Activated CD8-positive, alpha-beta T cell treated with anti-CD3 and anti-CD28 coated beads for 36 hours (primary cell): ENCODE measurements at regions not wholly inside any gene's neighbourhood (a gene's known extent, or its start where the extent isn't known, plus 50 kb on each side); places are given as distances from the start of the nearest gene placed in this dataset.
A peak's percentile ranks its signal among the peaks of the same experiment; 100 is the strongest.

Experiments
- ATAC-seq: fragments of 200-7000 bp; cut with Tn5 transposase; one replicate; pipeline ENCODE4 v1.10.0; 2021; ENCODE audit warnings: mild to moderate bottlenecking, moderate library complexity
- CTCF ChIA-PET: fragments of 350-600 bp; sonication (Branson Sonifier 250); formaldehyde crosslinking; loops from one replicate; lab custom pipeline; 2021; ENCODE audit warnings: antibody characterized with exemption; lab: Charles Lee
- POLR2A ChIA-PET: fragments of 350-600 bp; sonication (Branson Sonifier 250); formaldehyde crosslinking; loops from one replicate; lab custom pipeline; 2021; ENCODE audit warnings: antibody characterized with exemption; lab: Charles Lee
- DNase-seq: peaks from one replicate; pipeline ENCODE4 v3.0.0-alpha.2; 2020
- H3K27ac Mint-ChIP-seq: one replicate; pipeline ENCODE4 v1.8.0; 2021; ENCODE audit warnings: mild to moderate bottlenecking, mixed read lengths
- H3K27me3 Mint-ChIP-seq: one replicate; pipeline ENCODE4 v1.8.0; 2021; ENCODE audit warnings: mixed read lengths
- H3K36me3 Mint-ChIP-seq: one replicate; pipeline ENCODE4 v1.8.0; 2021; ENCODE audit warnings: low read depth, mixed read lengths
- H3K4me1 Mint-ChIP-seq: one replicate; pipeline ENCODE4 v1.8.0; 2021; ENCODE audit warnings: low read depth, mixed read lengths
- H3K4me3 Mint-ChIP-seq: one replicate; pipeline ENCODE4 v1.8.0; 2021; ENCODE audit warnings: mild to moderate bottlenecking, moderate library complexity, mixed read lengths
- H3K9me3 Mint-ChIP-seq: one replicate; pipeline ENCODE4 v1.8.0; 2021; ENCODE audit warnings: mixed read lengths
- CTCF ChIP-seq: fragments of 200-600 bp; IDR thresholded peaks from one replicate; pipeline ENCODE4 v1.8.0; 2022; ENCODE audit warnings: antibody characterized with exemption, mild to moderate bottlenecking
- intact Hi-C: fragments of 100-400 bp; cut with micrococcal nuclease; formaldehyde crosslinking; loops from one replicate; pipeline ENCODE4 v1.10.0; 2022

- Mint-ChIP-seq H3K36me3 (no peaks in the 10 kb centered on the region), H3K4me3 (no peak overlapping the region), H3K4me1 (peaks cover 40% of the 10 kb centered on the region), H3K27ac (no peak overlapping the region), H3K9me3 (no peaks in the 10 kb centered on the region), H3K27me3 (peaks cover 25% of the 10 kb centered on the region)
- DNase-seq (peak; percentile 12), ATAC-seq (no peak)
- CTCF ChIA-PET, result interaction anchor here (1.0 kb wide), 1 partner anchor 329 kb away, joined by 5 read pairs; no protein-coding TSS in a partner anchor
- intact Hi-C loops, result no loop called here
- no peak for TF ChIP-seq CTCF
- POLR2A ChIA-PET, result interaction anchor here (1.2 kb wide), 1 partner anchor 71 kb away, joined by 4 read pairs; no protein-coding TSS in a partner anchor
Observed at GRCh38 chr15:39427705-39428104, 153.2 kb upstream of the THBS1 start.

- DNase-seq, result peak; percentile 27
- peaks cover 40% of the 10 kb centered on the region for H3K4me1 Mint-ChIP-seq
- H3K27ac Mint-ChIP-seq, result peak overlapping the region; percentile 0
- peak; percentile 35 for ATAC-seq
- H3K9me3 Mint-ChIP-seq, result no peaks in the 10 kb centered on the region
- CTCF ChIA-PET, result no interaction called here
- POLR2A ChIA-PET, result no interaction called here
- no peak overlapping the region for H3K4me3 Mint-ChIP-seq
- intact Hi-C loops, result no loop called here
- no peak for TF ChIP-seq CTCF
- no peaks in the 10 kb centered on the region for H3K36me3 Mint-ChIP-seq
- H3K27me3 Mint-ChIP-seq, result peaks cover 30% of the 10 kb centered on the region
Observed at GRCh38 chr15:39429898-39430357, 151.0 kb upstream of the THBS1 start.

GRCh38 chr15:39430389-39430788 lies 150.5 kb upstream of the THBS1 start:
- no peak for DNase-seq
- ATAC-seq, result no peak
- POLR2A ChIA-PET, result interaction anchor here (0.6 kb wide), 1 partner anchor 1153 kb away, joined by 3 read pairs; no protein-coding TSS in a partner anchor
- intact Hi-C loops, result no loop called here
- H3K4me3 Mint-ChIP-seq, result no peak overlapping the region
- TF ChIP-seq CTCF, result no peak
- no peaks in the 10 kb centered on the region for H3K36me3 Mint-ChIP-seq
- H3K27me3 Mint-ChIP-seq, result peaks cover 30% of the 10 kb centered on the region
- no peak overlapping the region for H3K27ac Mint-ChIP-seq
- H3K9me3 Mint-ChIP-seq, result no peaks in the 10 kb centered on the region
- CTCF ChIA-PET, result interaction anchor here (1.4 kb wide), 1 partner anchor 150 kb away, joined by 3 read pairs; no protein-coding TSS in a partner anchor
- H3K4me1 Mint-ChIP-seq, result peaks cover 40% of the 10 kb centered on the region

- ChIA-PET POLR2A (no interaction called here), CTCF (interaction anchor here (1.4 kb wide), 1 partner anchor 149 kb away, joined by 3 read pairs; no protein-coding TSS in a partner anchor)
- no peak overlapping the region for H3K4me3 Mint-ChIP-seq
- peaks cover 40% of the 10 kb centered on the region for H3K4me1 Mint-ChIP-seq
- H3K36me3 Mint-ChIP-seq, result no peaks in the 10 kb centered on the region
- H3K27me3 Mint-ChIP-seq, result peaks cover 29% of the 10 kb centered on the region
- ATAC-seq, result no peak
- no peaks in the 10 kb centered on the region for H3K9me3 Mint-ChIP-seq
- intact Hi-C loops, result no loop called here
- DNase-seq, result no peak
- no peak overlapping the region for H3K27ac Mint-ChIP-seq
- TF ChIP-seq CTCF, result no peak
Observed at GRCh38 chr15:39431376-39431775, 149.5 kb upstream of the THBS1 start.

GRCh38 chr15:39432026-39432425 lies 148.9 kb upstream of the THBS1 start:
- Mint-ChIP-seq H3K36me3 (no peaks in the 10 kb centered on the region), H3K4me3 (no peak overlapping the region), H3K9me3 (no peaks in the 10 kb centered on the region), H3K27me3 (peaks cover 33% of the 10 kb centered on the region), H3K4me1 (peaks cover 33% of the 10 kb centered on the region), H3K27ac (no peak overlapping the region)
- intact Hi-C loops, result no loop called here
- TF ChIP-seq CTCF, result no peak
- ChIA-PET CTCF (no interaction called here), POLR2A (no interaction called here)
- DNase-seq, result no peak
- ATAC-seq, result no peak
